Tongue (tissue), 1 donor: ENCODE measurements at regions not wholly inside any gene's neighbourhood (a gene's known extent, or its start where the extent isn't known, plus 50 kb on each side); places are given as distances from the start of the nearest gene placed in this dataset.
"Not testable (repeated sequence)": the region's sequence is repeated elsewhere in the genome, so short reads cannot be mapped to it uniquely, and the experiment has no call there.

Experiments used
- DNase-seq: peaks from one replicate; pipeline ENCODE4 v3.0.0-alpha.2; 2015

DNA sequence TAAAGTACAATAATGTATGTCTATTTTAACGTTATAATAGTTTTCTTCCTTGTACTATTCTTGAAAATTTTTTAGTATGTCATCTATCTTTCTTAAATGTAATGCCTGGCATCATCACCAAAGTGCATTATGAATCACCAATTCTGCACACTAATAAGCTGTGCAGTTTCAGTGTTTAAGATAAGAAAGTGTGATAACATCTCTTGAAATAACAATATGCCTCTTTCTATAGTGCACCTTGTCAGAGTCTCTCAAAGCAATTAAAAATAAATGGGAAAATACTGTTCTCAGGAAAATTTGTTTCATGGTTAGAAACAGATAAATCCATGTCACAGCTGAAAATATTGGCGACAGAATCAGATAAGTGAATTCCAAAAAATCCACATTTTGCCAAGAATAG is 457.4 kb upstream of the PCDH10 start:
- DNase-seq, result no peak

DNA sequence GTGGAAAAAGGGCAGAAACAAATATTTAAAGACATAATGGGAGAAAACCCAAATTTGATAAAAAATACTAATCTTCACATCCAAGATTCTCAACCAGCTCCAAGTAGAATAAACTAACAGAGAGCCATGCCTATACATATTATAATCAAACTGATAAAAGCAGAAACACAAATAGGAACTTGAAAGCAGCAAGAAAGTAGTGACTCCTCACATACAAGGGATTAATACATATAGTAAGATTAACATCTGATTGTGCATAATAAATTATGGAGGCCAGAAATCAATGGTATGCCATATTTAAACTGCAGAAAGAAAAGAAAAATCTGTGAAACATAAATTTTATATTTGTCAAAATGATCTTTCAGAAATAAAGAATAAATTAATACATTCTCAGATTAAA is 454.3 kb upstream of the PCDH10 start:
- DNase-seq, result no peak

DNA sequence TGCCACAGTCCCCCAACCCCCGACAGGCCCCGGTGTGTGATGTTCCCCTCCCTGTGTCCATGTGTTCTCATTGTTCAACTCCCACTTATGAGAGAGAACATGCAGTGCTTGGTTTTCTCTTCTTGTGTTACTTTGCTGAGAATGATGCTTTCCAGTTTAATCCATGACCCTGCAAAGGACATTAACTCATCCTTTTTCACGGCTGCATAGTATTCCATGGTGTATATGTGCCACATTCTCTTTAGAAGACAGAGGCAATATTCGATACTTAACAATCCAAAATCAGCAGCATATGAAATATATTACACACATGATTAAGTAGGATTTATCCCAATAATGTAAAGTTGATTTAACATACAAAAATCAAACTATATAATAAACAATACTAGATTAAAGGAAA is 451.6 kb upstream of the PCDH10 start:
- not testable (repeated sequence) for DNase-seq

DNA sequence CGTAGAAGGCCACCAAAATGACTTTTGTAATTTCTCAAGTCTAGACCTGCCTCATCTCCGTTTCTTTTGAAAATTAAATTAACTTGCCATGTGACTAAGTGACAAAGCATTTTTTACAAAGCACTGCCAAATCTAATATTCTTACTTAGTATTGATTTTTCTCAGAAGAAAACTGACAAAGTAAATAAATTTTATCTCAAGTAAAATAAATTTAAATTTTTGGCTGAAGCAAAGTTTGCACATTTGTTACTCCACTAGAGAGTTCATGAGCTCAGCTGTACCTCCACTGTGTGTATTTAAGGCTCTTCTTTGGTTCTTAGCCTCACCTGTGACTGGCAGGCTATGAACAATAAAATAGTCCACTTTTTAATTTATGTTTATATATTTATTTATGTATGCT is 441.1 kb upstream of the PCDH10 start:
- DNase-seq, result no peak

DNA sequence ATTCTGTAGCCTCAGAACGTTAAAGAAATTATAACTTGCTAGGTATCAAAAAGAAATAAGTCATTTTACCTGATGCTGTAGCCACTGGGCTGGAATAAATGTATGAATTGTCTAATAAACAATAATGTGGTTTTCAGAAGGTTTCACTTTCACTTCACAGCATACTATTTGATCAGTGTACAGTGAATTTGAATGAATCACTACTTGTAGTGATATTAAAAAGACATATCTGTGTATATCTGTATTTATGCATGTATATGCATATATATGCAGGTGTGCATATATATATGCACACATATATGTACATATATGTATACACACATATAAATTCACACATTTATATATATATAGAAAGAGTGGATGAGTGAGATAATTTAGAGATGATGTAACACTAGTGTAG is 440.0 kb upstream of the PCDH10 start:
- DNase-seq, result no peak

DNA sequence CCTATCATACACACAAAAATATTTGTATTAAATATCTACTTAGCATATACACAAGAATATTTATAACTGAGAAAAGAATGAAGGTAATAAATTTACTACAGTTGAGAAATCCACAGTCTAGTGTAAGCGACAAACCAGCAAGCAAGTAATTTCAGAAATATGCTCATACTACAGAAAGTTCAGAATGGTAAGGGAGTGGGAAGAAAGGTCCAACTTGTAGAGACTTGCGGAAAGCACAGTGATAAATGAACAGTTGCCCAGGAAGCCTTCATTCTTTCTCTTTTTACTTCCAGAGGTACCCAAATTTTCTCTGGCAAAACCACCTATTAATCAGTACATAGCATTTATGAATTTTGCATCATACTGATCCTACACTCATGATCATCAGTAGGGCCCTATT is 438.1 kb upstream of the PCDH10 start:
- DNase-seq, result no peak

DNA sequence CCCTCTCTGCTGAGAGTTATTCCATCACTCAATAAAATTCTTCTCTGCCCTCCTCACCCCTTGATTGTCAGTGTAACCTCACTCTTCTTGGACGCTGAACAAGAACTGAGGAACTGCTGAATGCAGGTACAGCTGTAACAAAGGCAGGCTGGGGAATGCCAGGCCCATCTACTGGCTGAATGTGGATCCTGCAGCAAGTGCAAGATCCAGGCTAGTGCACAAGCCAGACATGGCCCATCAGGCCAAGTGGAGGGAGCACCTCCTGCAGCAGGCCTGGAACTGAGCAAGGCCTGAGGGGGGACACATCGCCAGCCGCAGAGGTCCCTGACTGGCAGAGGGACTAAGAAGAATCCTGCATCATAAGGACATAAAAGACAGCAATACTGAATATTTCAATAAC is 411.8 kb upstream of the PCDH10 start:
- DNase-seq, result no peak

DNA sequence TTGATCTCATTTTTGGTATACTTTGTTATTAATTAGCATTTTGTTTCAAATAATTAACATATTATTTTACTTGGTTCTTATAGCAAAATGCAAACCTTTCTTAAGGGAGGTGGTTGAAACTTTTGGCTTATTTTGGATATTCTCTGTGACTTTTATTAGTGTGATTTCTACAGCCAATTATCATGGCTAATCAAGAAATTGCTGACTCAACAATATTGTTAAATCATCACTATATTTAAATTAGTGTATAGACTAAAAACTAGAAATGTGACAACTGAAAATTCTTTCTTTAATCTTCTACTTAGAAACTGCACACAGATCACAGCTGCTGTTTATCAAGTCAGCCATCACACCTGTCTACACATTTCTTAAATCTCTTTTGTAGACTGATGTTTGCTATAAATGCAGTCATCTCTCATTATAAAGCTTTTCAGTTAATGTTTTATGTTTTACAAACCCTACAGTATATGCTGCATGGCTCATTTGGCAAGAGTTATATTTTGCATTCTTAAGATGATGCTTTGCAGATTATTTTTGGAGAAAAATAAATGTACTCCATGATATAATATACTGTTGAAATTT is 389.8 kb upstream of the PCDH10 start:
- DNase-seq, result no peak

DNA sequence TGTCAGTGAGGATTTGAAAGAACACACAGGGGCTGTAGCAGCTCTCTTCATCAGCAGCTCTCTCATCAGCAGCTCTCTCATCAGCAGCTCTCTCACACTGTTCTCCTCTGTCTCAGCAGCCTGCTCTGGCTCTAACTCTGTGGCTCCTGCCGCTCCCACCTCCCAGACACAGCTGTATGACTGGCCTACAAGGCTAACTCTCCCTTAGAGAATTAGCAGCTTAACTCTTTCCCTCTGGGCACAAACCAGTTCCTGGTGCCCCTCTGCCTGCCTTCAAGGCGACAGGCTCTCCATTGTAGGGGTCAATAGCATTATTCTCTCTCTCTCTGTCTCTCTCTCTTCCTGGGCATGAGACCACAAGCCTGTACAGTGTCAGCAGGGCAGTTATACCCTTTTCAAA is 385.6 kb upstream of the PCDH10 start:
- DNase-seq, result no peak

DNA sequence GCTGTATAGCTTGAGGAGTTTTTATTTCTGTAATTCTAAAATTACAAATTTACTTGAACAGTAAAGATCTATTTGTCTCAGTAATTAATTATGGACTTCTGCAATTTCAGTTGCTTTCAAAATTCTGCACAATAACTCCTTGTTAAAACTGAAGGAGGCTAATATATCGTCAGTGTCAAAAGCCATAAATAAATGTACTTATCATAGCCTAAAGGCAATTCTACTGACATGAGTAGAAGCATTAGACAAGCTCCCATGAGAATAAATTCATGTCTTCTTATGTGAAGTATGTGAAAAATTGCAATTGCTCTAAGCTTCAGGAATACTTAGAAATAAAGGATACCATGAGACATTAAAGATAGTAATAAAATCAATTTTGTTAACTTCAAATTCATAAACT is 381.2 kb upstream of the PCDH10 start:
- DNase-seq, result no peak

DNA sequence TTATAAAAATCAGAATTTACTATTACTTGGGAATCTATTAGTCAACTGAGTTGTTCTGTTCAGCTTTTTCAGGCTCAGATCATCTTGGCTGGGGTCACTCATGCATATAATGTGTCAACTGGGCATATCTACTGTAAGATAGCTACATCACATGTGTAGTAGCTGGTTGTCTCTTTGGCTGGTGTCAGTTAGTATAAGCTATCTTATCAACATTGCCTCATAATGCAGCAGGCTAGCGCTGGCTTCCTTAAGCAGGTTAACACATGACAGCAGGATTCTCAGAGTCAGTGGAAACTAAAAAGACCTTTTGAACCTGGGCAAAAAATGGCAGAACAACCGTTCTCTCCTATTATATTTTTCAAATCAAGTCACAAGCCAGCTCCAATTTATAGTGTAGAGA is 378.3 kb upstream of the PCDH10 start:
- DNase-seq, result no peak

DNA sequence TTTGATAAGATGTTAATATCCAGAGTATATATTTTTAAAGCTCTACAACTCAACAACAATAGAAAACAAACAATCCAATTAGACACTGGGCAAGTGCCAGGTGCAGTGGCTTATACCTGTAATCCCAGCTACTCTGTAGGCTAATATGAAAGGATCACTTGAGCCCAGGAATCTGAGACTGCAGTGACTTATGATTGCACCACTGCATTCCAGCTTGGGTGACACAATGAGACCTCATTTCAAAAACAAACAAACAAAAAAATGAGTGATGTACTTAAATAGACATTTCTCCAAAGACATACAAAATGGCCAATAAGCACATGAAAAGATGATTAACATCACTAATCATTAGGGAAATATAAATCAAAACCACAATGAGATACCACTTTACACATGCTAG is 356.8 kb upstream of the PCDH10 start:
- DNase-seq, result no peak

DNA sequence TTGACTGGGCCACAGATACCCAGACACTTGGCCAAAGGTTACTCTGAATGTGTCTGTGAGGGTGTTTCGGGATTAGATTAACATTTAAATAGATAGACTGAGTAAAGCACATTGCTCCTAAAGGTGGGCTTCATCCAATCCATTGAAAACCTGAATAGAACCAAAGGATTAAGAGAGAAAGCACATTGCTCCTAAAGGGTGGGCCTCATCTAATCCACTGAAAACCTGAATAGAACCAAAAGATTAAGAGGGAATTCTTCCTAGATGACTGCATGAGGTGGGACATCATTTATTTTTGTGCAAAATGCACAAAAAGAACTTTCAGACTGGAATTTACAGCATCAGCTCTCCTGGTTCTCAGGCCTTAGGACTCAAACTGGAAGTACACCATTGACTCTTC is 351.2 kb upstream of the PCDH10 start:
- no peak for DNase-seq

DNA sequence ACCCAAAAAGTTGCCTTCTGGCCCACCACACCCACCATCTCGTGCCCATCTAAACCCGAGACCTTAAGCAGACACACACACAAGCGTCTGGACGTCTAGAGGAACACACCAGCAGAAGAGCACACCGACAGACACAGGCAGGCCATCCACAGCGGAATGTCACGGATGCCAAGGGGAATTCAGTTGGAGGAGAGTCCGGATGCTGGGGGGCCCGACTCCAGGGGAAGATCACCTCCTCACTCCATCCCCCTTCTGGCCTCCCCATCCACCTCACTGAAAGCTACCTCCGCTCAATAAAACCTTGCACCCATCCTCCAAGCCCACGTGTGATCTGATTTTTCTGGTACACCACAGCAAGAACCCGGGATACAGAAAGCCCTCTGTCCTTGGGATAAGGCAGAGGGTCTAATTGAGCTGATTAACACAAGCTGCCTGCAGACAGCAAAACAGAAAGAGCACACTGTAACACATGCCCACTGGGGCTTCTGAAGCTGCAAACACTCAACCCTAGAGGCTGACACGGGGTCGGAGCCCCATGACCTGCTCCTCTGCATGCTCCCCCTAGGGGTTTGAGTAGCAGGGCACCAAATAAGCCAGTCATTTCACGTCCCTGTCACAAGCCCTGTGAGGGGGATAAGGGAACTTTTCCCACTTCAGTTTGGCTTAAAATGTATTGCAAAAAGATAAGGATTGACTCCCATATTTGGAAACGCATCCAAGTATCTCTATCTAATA is 339.6 kb upstream of the PCDH10 start:
- no peak for DNase-seq

DNA sequence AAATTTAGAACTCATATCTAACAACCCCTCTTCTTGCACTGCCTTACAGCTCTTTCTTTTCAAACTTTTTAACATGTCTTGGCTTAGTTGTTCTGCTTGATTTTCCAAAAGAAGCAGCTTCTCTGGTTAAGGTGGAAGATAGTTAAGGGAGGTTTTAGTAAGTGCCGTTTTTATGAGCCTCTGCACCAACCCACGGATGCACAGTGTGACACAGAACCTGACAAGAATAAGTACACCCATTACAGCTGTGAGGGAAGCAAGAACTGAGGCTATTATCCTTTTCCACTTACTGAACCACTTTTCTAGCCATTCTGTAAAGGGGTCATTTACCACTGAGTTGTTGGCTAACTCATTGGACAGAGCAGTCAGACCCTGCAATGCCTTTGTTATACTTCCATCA is 336.0 kb upstream of the PCDH10 start:
- not testable (repeated sequence) for DNase-seq

DNA sequence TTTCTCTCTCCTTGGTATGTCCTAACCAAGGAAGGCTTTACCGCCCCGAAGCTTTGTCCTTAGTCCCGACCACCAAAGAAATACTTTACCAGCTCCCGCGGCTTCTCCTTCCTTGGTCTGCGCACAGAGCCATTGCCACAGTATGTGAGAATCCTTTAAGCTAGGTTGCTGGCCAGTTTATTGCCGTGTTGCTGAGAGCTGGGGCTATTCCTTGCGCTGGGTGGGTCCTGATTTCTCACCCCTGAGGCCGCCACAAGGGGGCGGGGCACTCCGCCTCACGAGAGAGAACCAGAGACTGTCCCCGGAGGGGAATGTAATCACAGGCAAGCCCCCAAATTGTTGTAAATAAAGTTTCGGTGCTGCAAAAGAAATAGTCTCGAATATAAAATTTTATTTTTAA is 331.0 kb upstream of the PCDH10 start:
- DNase-seq, result no peak

DNA sequence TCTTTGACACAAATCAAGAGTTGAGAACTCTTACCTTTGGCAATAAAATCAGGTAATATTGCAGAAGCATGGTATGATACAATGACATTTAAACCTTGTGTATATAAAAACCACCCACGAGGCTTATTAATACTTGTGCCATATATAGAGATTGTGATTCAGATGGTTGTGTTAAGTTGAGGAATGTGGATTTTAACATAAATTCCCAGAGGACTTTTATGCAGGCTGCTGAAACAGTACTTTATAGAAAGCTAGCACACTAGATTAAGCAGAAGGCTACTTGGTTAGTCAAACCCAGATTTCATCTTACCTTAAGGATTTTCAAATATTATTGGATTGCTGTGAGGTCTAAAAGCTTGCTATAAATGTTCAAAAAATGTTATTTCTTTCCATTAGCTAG is 325.7 kb upstream of the PCDH10 start:
- DNase-seq, result no peak

DNA sequence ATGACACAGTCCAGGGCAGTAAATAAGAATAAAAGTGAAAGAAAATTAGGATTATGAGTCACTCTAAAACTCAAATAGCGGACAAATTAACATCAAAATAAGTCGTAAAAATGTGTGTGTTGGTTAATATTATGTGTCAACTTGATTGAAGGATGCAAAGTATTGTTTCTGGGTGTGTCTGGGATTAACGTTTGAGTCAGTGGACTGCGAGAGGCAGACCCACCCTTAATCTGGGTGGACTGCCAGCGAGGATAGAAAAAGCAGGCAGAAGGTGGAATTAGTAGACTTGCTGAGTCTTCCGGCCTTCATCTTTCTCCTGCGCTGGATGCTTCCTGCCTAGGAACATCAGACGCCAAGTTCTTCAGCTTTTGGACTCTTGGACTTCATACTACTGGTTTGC is 324.3 kb upstream of the PCDH10 start:
- DNase-seq, result no peak

DNA sequence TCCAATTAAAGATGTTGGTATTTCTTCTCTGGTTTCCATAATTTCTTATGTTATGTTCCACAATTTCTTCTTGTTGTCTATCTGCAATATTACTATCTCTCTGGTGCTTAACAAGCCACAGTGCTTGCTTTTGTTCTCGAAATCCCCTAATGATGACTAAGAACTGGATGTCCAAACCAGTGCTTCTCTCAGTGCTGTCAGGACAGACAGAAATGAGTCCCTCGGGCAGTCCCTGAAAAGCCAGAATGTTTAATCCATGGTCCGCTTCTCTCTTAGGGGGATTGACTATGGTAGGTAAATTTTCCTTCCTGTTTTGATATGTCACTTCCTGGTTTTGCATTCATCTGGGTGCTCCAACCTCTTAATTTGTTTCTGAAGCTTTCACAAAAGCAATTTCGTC is 321.6 kb upstream of the PCDH10 start:
- DNase-seq, result no peak

DNA sequence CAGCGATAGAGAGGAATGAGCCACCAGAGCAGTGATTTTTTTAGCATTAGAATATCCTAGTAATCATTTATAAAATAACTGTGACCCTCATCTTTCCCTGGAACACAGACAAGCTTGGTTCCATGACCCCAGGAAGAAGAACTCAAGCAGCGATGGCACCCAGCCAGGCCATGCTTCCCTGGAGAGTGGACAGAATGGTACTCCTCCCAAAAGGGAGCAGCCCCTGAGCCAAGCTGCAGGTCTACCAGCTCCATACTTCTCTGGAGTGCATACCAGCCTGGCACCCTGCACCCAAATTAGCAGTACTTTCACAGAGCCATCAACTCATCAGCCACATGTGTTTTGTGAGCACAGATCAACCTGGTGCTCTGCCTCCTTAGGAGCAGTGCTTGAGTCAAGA is 310.9 kb upstream of the PCDH10 start:
- DNase-seq, result no peak

DNA sequence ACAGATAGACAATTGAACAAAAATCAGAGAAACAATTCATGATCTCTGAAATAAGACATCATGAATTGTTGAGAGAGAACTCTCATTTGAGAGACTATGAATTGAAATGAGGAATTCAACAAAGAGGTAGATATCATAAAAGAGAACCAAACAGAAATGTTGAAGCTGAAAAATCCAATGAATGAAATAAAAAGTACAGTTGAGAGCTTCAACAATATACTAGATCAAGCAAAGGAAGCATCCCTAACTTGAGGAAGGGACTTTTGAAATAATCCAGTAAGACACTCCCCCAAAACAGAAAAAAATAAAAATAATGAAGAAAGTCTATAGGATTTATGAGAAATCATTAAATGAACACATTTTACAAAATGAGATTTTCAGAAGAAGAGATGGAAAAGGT is 310.0 kb upstream of the PCDH10 start:
- DNase-seq, result no peak

DNA sequence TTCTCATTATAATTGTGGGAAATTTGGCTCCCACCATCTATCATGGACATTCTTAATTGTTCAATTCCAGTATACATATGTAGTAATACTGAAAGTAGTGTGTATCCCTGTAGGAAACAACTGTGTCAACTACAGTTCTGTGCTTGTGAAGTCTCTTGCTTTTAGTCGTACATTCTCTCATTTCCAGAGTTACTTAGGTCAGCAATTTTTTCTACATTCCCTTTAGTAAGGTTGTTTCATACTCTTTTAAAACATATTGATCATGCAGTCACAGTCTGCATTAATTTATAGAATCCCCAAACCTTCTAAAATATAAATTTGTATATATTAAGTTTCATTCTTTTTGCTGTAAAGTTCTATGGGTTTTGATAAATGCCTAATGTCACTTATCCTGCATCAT is 289.2 kb upstream of the PCDH10 start:
- no peak for DNase-seq

DNA sequence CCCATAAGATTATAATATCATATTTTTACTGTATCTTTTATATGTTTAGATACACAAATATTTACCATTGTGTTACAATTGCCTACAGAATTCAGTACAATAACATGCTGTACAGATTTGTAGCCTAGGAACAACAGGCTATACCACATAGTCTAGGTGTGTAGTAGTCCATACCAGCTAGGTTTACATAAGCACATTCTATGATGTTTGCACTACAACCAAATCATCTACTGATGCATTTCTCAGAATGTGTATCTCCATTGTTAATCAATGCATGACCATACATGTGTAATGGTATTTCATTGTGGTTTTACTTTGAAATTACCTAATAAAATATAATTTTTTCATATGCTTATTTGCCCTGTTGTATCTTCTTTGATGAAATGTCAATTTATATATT is 288.1 kb upstream of the PCDH10 start:
- no peak for DNase-seq

DNA sequence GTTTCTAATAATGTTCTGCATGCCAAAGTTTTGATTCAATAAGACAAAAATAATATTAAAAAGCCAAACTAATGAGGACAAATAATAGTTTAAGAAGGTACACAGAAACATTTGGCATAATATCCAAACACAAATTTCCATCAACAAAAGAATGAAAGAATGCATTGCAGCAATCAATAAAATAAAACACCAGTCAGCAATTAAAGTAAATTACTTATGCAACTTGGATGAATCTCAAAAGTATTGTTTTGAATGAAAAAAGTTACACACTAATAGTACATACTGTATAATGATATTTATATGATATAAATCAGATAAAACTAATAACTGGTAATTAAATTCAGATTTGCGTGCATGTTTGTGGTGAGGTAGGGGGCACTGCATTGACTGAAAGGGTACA is 285.5 kb upstream of the PCDH10 start:
- DNase-seq, result no peak

DNA sequence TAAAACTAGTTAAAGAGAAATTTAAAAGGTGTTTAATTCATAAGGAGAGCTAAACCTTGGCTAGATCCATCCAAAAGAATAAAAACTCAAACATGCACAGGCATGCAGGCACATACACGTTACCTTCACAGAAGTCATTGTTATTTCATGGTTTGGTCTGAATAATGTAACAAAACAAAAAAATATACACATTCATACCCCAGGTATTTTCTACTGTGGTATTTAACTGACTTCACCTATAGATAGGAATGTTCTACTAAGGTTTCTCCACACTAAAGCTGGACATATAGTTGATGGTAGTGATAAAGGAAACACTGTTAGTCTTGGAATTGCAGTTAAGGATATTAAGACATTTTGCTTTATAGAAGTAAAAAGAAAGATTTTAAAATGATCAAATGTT is 283.6 kb upstream of the PCDH10 start:
- no peak for DNase-seq
